Right renal cortex interstitium (tissue), 3 donors: ENCODE measurements at regions not wholly inside any gene's neighbourhood (a gene's known extent, or its start where the extent isn't known, plus 50 kb on each side); places are given as distances from the start of the nearest gene placed in this dataset.
"Not testable (repeated sequence)": the region's sequence is repeated elsewhere in the genome, so short reads cannot be mapped to it uniquely, and the experiment has no call there.

Experiments
- DNase-seq, 3 donors: peaks; one replicate each; pipeline ENCODE4 v3.0.0-alpha.2; 2013; ENCODE audit warnings: low read depth in 3 of 3, low spot score in 2 of 3

GRCh38 chr6:92962846-92963245 is 456.5 kb downstream of the EPHA7 start:
- DNase-seq, result no peak

DNA sequence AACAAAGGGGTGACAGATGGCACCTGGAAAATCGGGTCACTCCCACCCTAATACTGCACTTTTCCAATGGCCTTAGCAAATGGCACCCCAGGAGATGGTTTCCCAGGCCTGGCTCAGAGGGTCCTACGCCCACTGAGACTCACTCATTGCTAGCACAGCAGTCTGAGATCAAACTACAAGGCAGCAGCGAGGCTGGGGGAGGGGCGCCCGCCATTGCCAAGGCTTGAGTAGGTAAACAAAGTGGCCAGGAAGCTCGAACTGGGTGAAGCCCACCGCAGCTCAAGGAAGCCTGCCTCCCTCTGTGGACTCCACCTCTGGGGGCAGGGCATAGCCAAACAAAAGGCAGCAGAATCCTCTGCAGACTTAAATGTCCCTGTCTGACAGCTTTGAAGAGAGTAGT is 467.2 kb downstream of the EPHA7 start:
- not testable (repeated sequence) for DNase-seq

- DNase-seq, result no peak
These were observed 473.6 kb downstream of the EPHA7 start for GRCh38 chr6:92945799-92946198.

DNA sequence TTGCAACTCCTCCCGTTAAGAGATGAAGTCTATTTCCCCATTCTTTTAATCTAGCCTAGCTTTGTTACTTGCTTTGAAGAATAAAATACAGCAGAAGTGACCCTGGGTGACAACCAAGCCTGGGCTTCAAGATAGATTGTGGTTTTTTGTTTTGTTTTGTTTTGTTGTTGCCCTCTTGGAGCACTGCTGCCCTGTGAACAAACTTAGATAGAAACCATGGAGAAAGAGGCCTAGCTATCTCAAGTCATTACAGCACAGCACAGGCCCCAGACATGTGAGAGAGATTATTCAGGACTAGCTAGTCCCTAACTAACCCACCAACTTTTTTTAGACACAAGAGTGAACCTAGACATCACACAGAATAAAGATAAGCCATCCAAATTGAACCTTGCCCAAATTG is 475.2 kb downstream of the EPHA7 start:
- no peak for DNase-seq

GRCh38 chr6:92942549-92942948 is 476.8 kb downstream of the EPHA7 start:
- no peak for DNase-seq

GRCh38 chr6:92934625-92935024 is 484.7 kb downstream of the EPHA7 start:
- no peak for DNase-seq

DNA sequence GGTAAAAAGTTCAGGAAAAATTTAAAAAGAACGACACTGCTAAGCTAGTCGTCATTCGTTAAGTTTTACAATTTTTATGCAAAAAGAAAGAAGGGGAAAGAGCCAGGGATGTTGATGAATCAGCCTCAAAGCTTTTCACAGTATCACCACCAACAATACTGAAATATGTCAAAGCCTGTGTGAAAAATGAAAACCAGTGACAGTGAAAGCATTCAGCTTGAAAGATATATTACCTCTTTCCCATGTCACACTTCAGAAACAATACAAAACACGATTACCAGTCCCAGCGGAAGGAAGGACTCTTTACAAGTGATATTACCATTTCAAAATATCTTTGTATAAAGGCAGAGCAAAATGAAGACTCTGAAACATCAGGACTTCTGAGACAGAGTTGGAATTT is 489.2 kb downstream of the EPHA7 start:
- DNase-seq, result no peak

DNA sequence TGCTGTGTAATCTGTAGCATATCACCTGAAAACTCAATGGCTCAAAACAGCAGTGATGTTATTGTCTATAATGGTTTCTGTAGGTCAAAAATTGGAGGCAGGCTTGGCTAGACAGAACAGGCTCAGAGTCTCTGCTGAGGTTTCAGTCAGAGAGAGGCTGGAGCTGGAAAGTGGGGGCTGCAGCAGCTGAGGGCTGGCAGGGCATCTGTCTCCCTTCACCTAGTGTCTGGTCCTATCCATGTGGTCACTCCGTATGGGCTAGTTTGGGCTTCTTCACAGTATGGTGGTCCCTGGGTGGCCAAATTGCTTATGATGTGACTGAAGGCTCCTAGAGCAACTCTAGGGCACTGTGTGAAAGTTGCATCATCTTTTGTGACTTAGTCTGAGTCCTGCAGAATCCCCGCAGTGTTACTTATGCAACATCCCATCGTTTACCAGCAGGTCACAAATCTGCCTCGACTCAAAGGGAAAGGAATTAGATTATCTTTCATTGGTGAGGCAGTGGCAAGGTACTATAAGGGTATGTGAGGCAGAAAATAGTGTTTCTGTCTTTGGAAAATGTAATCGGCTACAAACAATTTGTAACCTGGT is 497.0 kb downstream of the EPHA7 start:
- DNase-seq, result no peak

GRCh38 chr6:92915466-92915865 is 503.9 kb downstream of the EPHA7 start:
- DNase-seq, result no peak

DNA sequence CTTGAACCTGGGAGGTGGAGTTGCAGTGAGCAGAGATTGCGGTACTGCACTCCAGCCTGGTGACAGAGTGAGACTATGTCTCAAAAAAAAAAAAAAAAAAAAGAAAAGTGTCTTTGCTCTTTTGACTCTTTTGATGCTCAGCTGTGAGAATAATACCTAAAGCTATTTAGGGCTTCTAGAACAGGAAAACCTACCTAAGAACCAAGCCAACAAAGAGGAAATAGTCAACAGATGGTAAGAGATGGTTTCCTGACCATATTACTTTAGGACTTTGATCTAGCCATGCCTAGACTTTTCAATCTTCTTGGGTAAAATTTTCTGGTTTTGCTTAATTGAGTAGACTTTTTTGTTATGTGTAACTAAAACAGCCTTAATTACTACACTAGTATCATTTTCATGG is 508.1 kb downstream of the EPHA7 start:
- no peak for DNase-seq

DNA sequence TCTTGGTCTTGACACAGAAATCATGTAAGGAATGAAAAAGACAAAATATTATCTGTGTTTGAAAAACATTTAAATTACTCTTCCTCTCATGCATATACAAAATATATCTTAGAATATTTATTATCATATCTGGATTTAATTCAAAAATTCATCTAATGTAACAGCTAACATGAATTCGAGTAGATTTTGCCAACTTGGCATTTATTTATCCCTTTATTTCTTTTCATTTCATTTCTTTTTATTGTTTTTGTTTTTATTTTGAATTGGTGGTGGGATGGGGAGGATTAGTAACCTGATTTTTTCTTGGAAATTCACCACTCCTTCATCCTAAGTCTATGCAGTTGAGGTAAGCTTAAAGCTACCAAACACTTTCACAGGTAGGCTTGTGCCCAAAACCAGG is 508.7 kb downstream of the EPHA7 start:
- no peak for DNase-seq

DNA sequence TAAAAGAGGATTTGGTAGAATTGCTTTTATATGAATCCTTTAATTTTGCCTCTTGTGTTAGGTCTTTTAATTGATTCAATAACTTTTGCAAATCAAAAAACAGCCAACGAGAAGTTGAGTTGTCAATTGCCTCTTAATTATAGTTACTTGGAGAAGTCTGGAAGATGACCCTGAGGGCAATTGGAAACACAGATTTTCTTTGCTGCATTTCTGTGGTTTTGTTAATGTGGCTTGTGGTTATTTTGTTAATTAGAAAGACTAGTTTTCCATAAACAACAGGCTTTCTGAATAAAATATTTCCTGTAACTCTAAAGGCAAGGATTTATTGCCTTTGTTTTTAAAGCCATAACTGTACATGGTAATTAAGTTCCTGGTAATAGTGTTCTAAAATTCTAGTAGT is 513.0 kb downstream of the EPHA7 start:
- no peak for DNase-seq

DNA sequence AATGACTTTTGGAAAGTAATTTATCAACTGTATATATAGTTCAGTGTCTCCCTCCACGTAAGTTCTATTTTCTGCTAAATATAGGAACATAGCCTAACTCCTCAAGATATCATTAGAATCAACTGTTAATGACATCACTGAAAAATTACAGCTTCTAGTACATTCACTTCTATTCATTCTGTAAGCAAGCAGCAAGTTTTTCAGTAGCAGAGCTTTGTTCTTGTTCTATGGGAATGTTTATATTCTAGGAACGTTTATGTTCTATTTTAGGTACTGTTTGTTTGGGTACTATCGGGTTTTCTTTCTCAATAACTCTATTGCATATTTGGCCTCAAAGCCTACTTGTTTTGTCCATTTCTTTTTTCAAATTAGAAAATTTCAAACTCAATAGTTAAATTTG is 525.6 kb downstream of the EPHA7 start:
- DNase-seq, result no peak

DNA sequence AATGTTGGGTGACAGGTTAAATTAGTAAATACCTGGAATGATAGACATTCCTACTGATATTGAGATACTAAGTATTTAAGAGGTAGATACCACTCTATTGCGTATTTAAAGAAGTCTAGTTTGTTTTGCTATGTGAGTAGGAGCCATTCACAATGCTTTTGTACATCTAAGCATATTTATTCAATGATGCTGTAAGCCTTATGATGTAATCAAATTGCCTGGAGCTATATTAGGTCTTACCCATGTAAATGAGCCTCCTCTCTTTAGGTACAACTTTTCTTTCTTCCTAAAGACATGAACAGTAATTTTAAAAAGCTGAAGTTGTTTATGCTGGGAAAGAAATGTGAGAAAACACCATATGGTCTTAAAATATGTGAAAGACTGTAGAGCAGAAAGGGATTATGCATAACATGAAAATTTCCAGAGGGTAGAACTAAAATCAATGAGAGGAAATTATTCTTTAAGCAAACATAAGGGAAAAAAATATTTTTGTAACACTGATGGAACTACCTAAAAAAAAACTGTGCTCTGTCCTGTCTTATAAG is 526.7 kb downstream of the EPHA7 start:
- no peak for DNase-seq

- no peak for DNase-seq
These were observed 531.0 kb downstream of the EPHA7 start for GRCh38 chr6:92888316-92888715.

- no peak for DNase-seq
These were observed 531.5 kb downstream of the EPHA7 start for GRCh38 chr6:92887871-92888270.

GRCh38 chr6:92879526-92879925 is 539.8 kb downstream of the EPHA7 start:
- DNase-seq, result no peak

DNA sequence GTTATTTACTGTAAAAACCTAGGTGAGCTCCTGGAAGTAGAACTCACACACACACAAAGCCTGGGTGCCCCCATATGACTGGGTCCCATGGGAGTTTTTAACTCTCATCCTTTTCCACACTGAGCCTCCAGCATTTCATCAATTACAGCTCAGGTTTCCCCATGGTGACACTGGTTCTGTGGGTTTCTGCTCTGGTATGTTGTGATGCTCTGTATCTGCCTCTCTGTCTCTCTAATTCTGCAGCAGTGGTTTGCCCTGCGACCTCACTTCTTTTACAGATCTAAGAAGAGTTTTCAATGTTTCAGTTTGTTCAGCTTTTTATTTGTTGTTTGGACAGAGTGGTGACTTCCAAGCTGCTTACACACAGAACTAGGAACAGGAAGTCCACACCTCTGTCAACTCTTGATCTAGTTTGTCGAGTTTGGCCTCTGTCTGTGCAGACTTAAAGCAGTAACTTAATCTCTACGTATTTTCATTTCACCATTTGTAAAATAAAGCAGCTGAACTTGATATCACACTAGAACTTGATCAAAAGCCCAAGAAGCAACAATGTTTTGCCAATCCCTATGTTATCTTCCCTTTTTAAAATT is 554.3 kb downstream of the EPHA7 start:
- no peak for DNase-seq

- no peak for DNase-seq
These were observed 569.7 kb downstream of the EPHA7 start for GRCh38 chr6:92849636-92850035.

- no peak for DNase-seq
These were observed 570.5 kb downstream of the EPHA7 start for GRCh38 chr6:92848901-92849300.

- DNase-seq, result no peak
These were observed 570.9 kb downstream of the EPHA7 start for GRCh38 chr6:92848459-92848858.

GRCh38 chr6:92847988-92848387 is 571.4 kb downstream of the EPHA7 start:
- no peak for DNase-seq
